ENCODE measurements at regions not wholly inside any gene's neighbourhood (a gene's known extent, or its start where the extent isn't known, plus 50 kb on each side); places are given as distances from the start of the nearest gene placed in this dataset.
"Not testable (repeated sequence)": the region's sequence is repeated elsewhere in the genome, so short reads cannot be mapped to it uniquely, and the experiment has no call there.

DNA sequence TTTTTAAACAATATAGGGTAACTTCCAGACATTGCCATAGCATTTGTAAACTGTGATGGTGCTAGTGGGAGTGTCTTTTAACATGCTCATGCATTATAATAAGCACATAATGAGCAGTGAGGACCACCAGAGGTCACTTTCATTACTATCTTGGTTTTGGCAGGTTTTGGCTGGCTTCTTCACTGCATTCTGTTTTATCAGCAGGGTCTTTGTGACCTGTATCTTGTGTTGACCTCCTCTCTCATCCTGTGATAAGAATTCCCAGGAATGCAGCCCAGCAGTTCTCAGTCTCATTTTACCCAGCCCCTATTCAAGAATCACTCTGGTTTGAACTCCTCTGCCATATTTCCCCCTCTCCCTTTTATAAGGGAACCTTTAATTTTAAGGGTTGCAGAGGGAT, 91.3 kb downstream of the ZNF467 start:
- no peak for DNase-seq (ENCODE audit: low read depth)

- no peak for DNase-seq (ENCODE audit: low read depth)
These were observed 92.1 kb downstream of the ZNF467 start for GRCh38 chr7:149681274-149681673.

- peak; percentile 10 for DNase-seq (ENCODE audit: low read depth)
These were observed 92.9 kb downstream of the ZNF467 start for GRCh38 chr7:149680331-149681025.

DNA sequence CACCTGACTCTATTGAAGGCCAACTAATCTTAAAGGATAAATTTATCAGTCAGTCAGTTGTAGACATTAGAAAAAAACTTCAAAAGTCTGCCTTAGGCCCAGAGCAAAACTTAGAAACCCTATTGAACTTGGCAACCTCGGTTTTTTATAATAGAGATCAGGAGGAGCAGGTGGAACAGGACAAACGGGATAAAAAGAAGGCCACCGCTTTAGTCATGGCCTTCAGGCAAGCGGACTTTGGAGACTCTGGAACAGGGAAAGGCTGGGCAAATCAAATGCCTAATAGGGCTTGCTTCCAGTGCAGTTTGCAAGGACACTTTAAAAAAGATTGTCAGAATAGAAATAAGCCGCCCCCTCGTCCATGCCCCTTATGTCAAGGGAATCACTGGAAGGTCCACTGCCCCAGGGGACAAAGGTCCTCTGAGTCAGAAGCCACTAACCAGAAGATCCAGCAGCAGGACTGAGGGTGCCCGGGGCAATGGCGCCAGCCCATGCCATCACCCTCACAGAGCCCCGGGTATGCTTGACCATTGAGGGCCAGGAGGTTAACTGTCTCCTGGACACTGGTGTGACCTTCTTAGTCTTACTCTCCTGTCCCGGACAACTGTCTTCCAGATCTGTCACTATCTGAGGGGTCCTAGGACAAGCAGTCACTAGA, 98.5 kb downstream of the ZNF467 start:
- not testable (repeated sequence) for DNase-seq (ENCODE audit: low read depth)

- no peak for DNase-seq (ENCODE audit: low read depth)
These were observed 100.4 kb downstream of the ZNF467 start for GRCh38 chr7:149673006-149673405.

DNA sequence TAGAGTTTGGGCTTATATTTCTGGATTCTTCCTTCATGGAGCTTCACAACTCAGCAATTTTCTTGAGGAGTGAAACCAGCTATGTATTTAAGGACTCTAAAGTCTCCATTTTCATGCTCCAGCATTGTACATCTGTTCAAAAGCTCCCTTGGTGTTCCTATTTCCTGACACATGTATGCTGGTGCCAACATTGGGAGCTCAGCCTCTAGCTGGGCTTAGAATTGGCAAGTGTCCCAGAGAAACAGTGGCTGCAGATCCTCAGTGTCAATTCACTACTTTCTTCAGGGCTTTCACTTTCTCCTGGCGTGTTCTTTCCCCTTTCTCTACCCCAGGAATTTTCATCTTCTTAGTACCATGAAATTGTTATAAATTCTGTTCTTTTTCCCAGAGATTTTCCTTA, 103.1 kb downstream of the ZNF467 start:
- DNase-seq (ENCODE audit: low read depth), result peak; percentile 2

GRCh38 chr7:149669121-149669818, 104.1 kb downstream of the ZNF467 start:
- DNase-seq (ENCODE audit: low read depth), result peak; percentile 46

DNA sequence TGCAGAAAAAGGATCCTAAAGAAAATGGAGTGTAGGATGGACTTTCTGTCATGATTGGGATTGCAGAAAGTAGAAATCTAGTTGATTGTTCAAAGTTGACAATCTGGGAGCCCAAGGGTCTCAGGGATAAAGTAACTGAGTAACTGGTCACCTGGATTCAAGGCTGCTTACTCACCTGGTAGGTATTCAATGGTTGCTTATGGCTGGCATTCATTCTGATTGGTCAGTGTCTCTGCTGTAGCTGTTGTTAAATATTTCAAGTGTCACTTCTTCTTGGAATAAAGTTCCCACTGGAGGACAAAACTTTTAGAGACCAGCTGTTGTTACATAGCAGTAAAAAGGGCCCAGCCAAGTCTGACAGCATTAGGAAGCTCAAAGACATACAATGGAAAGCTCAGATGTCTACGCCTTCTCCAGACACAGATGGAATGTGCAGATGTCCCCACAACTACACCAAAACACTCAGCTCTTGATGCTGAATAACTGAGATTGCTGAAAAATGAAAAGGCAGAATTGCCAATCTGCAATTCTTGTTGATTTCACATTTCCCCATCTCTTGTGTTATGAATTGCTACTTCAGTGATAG, 106.9 kb downstream of the ZNF467 start:
- no peak for DNase-seq (ENCODE audit: low read depth)

GRCh38 chr7:149665618-149666017, 107.8 kb downstream of the ZNF467 start:
- not testable (repeated sequence) for DNase-seq (ENCODE audit: low read depth)

DNA sequence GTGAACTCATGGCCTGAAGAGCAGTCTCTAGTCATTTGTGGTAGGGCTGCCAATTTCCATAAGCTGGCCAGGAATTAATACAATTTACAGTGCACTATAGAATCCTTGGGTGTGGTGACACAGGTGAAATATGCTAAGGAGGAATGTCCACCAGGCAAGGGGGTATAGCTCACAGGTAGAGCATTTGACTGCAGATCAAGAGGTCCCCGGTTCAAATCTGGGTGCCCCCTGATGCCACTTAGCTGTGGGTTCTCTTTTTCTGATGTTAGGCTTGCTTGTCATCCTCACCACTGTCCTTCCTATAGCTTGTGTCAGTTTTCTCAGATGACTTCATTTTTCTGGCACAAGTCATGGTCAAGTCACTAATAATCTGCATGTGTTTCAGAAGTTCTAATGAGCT, 108.7 kb downstream of the ZNF467 start:
- peak; percentile 4 for DNase-seq (ENCODE audit: low read depth)

DNA sequence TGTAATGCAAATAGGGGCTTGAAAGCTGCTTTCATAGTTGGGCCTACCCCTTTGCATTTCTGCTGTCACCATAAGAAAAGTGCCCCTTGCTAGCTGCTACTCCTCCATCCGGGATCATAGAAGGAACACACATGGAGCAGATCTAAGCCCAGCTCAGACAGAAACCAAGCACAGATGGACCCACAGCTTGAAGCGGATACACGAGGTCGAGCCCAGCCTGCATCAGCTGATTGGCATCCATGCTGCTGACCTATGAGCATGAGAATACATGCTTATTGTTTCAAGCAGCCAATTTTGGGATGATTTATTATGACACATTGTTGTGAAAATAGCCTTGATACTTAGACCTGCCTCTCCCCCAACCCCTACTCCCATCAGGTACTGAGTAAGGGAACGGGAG, 109.2 kb downstream of the ZNF467 start:
- DNase-seq (ENCODE audit: low read depth), result no peak

- peak; percentile 67 for DNase-seq (ENCODE audit: low read depth)
These were observed 110.7 kb downstream of the ZNF467 start for GRCh38 chr7:149662591-149663095.

DNA sequence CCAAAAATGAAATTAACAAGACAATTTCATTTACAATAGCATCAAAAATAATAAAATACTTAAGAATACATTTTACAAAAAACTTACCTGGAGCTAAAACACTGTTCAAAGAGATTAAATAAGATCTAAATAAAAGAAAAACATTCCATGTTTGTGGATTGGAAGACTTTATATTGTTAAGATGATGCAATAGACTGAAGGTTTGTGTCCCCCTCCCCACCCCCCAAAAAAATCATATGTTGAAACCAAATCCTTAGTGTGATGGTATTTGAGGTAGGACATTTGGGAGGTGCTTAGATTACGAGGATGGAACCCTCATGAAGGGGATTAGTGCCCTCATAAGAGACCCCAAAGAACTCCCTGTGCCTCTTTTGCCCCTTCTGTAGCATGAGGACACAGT, 117.6 kb downstream of the ZNF467 start:
- DNase-seq (ENCODE audit: low read depth), result no peak

DNA sequence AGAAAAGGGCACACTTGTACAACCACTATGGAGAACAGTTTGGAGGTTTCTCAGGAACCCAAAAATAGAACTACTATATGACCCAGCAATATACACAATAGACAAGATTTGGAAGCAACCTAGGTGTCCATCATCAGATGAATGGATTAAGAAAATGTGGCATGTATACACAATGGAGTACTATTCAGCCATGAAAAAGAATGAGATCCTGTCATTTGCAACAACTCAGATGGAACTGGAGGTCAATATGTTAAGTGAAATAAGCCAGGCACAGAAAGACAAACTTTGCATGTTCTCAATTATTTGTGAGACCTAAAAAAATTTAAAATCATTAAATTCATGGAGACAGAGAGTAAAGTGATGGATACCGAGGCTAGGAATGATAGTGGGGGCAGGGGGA, 118.8 kb downstream of the ZNF467 start:
- no peak for DNase-seq (ENCODE audit: low read depth)

DNA sequence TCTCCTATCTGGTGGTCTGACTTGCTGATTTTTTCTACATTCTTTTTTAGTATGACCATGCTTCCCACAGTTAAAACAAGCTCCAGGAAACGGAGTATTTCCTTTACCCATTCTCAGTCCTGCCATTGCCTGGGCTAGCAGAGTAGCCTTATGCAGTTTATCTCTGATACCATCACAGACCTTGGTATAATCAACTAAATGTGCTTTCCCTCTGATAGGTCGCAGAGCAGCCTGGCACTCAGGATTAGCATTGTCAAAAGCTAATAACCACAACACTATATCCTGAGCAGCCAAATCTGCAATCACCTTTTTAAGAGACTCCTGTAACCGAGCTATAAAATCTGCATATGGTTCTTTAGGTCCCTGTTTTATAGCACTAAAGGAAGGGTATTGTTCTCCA, 123.2 kb downstream of the ZNF467 start:
- not testable (repeated sequence) for DNase-seq (ENCODE audit: low read depth)

DNA sequence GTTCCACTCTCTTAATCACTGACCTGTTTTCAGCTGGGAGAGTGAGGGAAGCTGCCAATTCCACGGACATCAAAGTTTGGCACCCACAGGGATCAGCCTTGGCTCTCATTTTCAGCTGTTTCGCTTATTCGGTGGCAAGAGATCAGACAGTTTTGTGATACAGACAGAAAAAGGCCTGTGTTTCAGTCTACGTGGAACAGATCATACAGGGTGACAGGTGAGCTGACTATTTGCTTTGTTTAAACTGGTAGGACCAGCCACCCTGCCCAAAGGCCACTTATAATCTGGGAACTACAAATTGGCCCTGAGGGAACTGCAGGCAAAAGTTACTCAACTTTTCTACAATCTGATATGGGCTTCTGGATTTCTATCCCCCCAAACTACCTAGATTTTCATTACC, 128.6 kb downstream of the ZNF467 start:
- no peak for DNase-seq (ENCODE audit: low read depth)

DNA sequence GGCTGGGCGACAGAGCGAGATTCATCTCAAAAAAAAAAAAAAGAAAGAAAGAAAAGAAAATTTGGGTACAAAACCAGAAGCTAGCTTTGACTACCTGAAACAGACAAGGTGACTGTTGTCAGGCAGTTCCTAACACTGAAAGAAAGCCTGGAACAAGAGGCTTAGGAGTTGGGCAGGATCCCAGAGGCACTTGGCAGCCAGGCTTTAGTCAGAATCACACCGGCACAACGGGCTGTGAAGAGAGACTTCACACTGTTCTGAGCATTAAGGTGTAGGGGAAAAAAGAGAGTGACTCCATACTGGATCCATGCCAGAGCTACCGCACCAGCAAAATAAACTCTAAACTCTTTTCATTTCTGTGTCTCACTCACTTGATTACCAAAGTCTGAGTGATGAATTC, 130.8 kb downstream of the ZNF467 start:
- DNase-seq (ENCODE audit: low read depth), result no peak

DNA sequence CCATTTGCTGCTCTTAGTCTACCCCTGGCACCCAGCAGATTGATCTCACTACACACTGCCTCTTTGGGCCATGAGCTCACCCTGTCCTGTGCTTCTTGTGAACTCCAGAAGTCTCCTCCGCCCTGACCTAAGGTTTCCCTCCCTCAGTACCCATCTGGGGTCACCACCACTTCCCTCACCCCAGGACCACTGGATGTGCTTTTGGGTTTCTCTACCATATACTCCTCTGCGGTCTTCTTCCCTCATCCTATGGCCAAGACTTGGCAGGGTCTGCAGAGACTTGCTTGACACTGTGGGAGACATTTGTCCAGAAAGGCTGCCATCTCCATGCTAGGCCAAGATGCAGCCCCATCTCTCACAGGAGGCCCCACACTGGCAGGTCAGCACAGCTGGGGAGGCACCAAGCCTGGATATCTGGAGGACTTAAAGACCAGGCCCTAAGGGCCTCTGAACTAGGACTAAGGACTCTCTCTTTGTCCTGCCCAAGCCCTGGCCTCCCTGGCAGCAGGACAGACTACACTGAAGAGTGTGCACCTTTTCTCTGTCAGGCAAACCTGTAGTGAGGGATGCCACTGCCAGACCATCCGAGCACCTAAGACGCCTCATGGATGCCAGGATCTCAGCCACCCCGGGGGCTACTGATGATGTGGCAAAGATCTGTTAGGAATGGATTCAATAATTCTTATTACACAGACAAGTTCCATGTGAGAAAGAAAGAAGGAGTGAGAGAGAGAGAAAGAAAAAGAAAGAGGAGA, 134.6 kb downstream of the ZNF467 start:
- DNase-seq (ENCODE audit: low read depth), result no peak

GRCh38 chr7:149637911-149638565, 135.3 kb downstream of the ZNF467 start:
- no peak for DNase-seq (ENCODE audit: low read depth)

DNA sequence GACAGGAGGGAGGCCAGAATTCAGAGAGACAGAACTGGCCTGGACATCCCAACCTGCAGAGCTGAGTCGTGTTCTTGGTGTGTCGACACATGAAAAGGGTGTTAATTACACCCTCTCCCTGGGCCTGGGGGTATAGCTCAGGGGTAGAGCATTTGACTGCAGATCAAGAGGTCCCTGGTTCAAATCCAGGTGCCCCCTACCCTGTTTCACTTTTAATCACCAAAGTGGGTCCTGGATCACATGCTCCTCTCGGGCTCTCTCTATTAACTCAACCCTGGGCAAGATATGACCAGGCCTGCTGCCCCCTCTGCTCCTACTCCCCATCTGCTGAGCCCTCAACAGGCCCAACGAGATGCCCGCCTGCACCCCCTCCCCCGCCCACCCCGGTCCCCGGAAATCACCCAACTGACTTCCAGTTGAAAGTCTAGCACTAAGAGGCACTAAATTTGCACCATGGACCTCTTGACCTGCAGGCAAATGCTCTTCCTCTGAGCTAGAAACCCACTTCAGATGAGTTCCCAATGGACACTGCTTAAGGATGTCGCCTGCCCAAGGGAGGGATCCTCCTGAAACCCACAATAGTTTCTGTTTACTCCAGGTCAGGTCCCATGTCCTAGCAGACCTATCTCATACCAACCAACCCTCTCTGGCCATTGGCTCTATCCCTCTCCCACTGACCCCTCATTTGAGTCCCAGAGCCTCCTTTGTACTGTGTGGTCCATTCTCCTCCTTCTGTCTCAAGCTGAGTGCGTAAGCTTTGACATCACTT, 137.6 kb downstream of the ZNF467 start:
- peak; percentile 31 for DNase-seq (ENCODE audit: low read depth)
